MM.1S (cell line): ENCODE measurements at regions not wholly inside any gene's neighbourhood (a gene's known extent, or its start where the extent isn't known, plus 50 kb on each side); places are given as distances from the start of the nearest gene placed in this dataset.

Source experiments
- DNase-seq: peaks from one replicate; pipeline ENCODE4 v3.0.0-alpha.2; 2015
- H2AFZ ChIP-seq: fragments of 300-600 bp; sonication (generic); 2 replicates; pipeline ENCODE4 v1.6.0; 2016; ENCODE audit warnings: antibody characterized with exemption, low read length
- H3F3A ChIP-seq: fragments of 300-600 bp; sonication (generic); 2 replicates; pipeline ENCODE4 v1.6.1; 2016; ENCODE audit warnings: mild to moderate bottlenecking, antibody characterized with exemption, low read length, moderate library complexity, mixed read lengths; ENCODE audit not compliant: insufficient read depth
- H3K27ac ChIP-seq: fragments of 300-600 bp; sonication (generic); 2 replicates; pipeline ENCODE4 v1.5.1; 2016; ENCODE audit warnings: mild to moderate bottlenecking, low read length
- H3K27me3 ChIP-seq: fragments of 300-600 bp; sonication (generic); replicated peaks from 2 replicates; pipeline ENCODE4 v1.6.0; 2016; ENCODE audit warnings: low read length; ENCODE audit not compliant: insufficient read depth
- H3K36me3 ChIP-seq: fragments of 300-600 bp; sonication (generic); replicated peaks from 2 replicates; pipeline ENCODE4 v1.6.1; 2016; ENCODE audit warnings: mild to moderate bottlenecking, low read length, mixed read lengths; ENCODE audit not compliant: insufficient read depth
- H3K4me1 ChIP-seq: fragments of 300-600 bp; sonication (generic); 2 replicates; pipeline ENCODE4 v1.6.1; 2016; ENCODE audit warnings: low read length, mixed read lengths
- H3K4me2 ChIP-seq: fragments of 300-600 bp; sonication (generic); 2 replicates; pipeline ENCODE4 v1.6.0; 2016; ENCODE audit warnings: low read depth, low read length
- H3K4me3 ChIP-seq: fragments of 300-600 bp; sonication (generic); 2 replicates; pipeline ENCODE4 v1.5.1; 2016; ENCODE audit warnings: low read length, mixed read lengths
- H3K79me2 ChIP-seq: fragments of 300-600 bp; sonication (generic); 2 replicates; pipeline ENCODE4 v1.6.1; 2016; ENCODE audit warnings: mixed run types, low read length, mixed read lengths
- H3K9ac ChIP-seq: fragments of 300-600 bp; sonication (generic); 2 replicates; pipeline ENCODE4 v1.6.1; 2016; ENCODE audit warnings: low read length, mixed read lengths
- H3K9me2 ChIP-seq: fragments of 300-600 bp; sonication (generic); replicated peaks from 2 replicates; pipeline ENCODE4 v1.6.1; 2016; ENCODE audit warnings: mild to moderate bottlenecking, low read length, mixed read lengths; ENCODE audit not compliant: insufficient read depth
- H3K9me3 ChIP-seq: fragments of 300-600 bp; sonication (generic); replicated peaks from 2 replicates; pipeline ENCODE4 v1.6.1; 2016; ENCODE audit warnings: mild to moderate bottlenecking, low read length, mixed read lengths; ENCODE audit not compliant: insufficient read depth
- H4K20me1 ChIP-seq: fragments of 300-600 bp; sonication (generic); 2 replicates; pipeline ENCODE4 v1.6.1; 2016; ENCODE audit warnings: mild to moderate bottlenecking, low read length, moderate library complexity, mixed read lengths; ENCODE audit not compliant: insufficient read depth
- EZH2 ChIP-seq: fragments of 300-600 bp; sonication (generic); optimal IDR thresholded peaks from 2 replicates; pipeline ENCODE3; 2017; ENCODE audit warnings: low read depth, mild to moderate bottlenecking, antibody characterized with exemption, low read length, mixed read lengths
- EZH2phosphoT487 ChIP-seq: fragments of 300-600 bp; sonication (generic); IDR thresholded peaks from 2 replicates; pipeline ENCODE4 v1.6.1; 2018; ENCODE audit warnings: antibody characterized with exemption, low read length
- TF ChIP-seq, protein P1 (sequence below): fragments of 300-600 bp; sonication (generic); IDR thresholded peaks from 2 replicates; pipeline ENCODE4 v1.5.1; 2016; ENCODE audit warnings: antibody characterized with exemption, low read length, mixed read lengths

DNA sequence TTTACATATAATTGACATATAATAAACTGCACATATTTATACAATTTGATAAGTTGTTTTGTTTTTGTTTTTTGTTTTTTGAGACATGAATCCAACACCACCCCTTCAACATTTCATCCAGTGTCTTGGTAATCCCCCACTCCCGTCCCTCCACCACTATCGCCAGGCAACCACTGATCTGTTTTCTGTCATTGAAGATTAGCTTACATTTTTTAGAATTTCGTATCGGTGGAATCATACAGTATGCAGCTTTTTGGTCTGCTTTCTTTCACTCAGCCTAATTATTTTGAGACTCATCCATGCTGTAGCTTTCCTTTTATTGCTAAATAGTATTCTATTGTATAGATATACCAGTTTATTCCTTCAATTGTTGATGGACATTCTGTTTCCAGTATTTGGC lies 94.1 kb upstream of the FRY start:
- Histone ChIP-seq H3K27ac (no peak overlapping the region), H3K4me1 (no peaks in the 10 kb centered on the region), H4K20me1 (no peaks in the 10 kb centered on the region), H3K4me2 (no peak overlapping the region), H3K36me3 (no peaks in the 10 kb centered on the region), H2AFZ (no peak overlapping the region), H3K4me3 (no peak overlapping the region), H3K27me3 (no peaks in the 10 kb centered on the region), H3K9me3 (no peaks in the 10 kb centered on the region), H3K9me2 (no peaks in the 10 kb centered on the region), H3F3A (no peaks in the 10 kb centered on the region), H3K79me2 (no peaks in the 10 kb centered on the region), H3K9ac (no peak overlapping the region)
- no peak for TF ChIP-seq EZH2
- no peak for TF ChIP-seq EZH2phosphoT487
- TF ChIP-seq, protein P1, sequence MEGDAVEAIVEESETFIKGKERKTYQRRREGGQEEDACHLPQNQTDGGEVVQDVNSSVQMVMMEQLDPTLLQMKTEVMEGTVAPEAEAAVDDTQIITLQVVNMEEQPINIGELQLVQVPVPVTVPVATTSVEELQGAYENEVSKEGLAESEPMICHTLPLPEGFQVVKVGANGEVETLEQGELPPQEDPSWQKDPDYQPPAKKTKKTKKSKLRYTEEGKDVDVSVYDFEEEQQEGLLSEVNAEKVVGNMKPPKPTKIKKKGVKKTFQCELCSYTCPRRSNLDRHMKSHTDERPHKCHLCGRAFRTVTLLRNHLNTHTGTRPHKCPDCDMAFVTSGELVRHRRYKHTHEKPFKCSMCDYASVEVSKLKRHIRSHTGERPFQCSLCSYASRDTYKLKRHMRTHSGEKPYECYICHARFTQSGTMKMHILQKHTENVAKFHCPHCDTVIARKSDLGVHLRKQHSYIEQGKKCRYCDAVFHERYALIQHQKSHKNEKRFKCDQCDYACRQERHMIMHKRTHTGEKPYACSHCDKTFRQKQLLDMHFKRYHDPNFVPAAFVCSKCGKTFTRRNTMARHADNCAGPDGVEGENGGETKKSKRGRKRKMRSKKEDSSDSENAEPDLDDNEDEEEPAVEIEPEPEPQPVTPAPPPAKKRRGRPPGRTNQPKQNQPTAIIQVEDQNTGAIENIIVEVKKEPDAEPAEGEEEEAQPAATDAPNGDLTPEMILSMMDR: no peak
- DNase-seq: no peak

DNA sequence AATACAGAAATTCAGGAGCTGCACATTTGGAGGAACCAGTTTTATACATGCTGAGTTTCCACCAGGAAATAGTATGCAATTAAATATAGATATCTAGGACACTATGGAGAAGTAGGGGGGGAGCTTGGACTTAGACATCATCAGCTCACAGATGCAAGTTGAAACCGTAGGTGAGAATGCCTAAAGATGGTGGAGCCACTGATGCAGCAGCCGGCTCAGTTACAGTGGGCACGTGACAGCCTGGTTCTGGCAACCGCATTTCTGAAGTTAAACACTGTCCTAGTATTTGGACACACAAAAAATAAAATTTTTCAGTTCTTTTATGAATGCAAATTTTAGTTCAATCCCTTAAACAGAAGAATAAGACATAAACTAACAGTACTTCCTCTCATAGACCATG lies 91.5 kb upstream of the FRY start:
- TF ChIP-seq EZH2phosphoT487 (no peak), EZH2 (no peak)
- TF ChIP-seq, protein P1: no peak
- no peaks in the 10 kb centered on the region for H4K20me1 ChIP-seq
- H3K79me2 ChIP-seq: no peaks in the 10 kb centered on the region
- H3K4me2 ChIP-seq: no peak overlapping the region
- H3K4me3 ChIP-seq: no peak overlapping the region
- H3F3A ChIP-seq: no peaks in the 10 kb centered on the region
- no peaks in the 10 kb centered on the region for H3K9me3 ChIP-seq
- H3K4me1 ChIP-seq: no peaks in the 10 kb centered on the region
- no peak for DNase-seq
- no peaks in the 10 kb centered on the region for H3K27me3 ChIP-seq
- no peaks in the 10 kb centered on the region for H3K36me3 ChIP-seq
- H2AFZ ChIP-seq: no peak overlapping the region
- H3K9ac ChIP-seq: no peak overlapping the region
- H3K27ac ChIP-seq: no peak overlapping the region
- no peaks in the 10 kb centered on the region for H3K9me2 ChIP-seq

- no peaks in the 10 kb centered on the region for H3K36me3 ChIP-seq
- H3K79me2 ChIP-seq: no peaks in the 10 kb centered on the region
- H3K4me2 ChIP-seq: no peak overlapping the region
- H3K4me3 ChIP-seq: no peak overlapping the region
- no peaks in the 10 kb centered on the region for H3K4me1 ChIP-seq
- H3K9me2 ChIP-seq: no peaks in the 10 kb centered on the region
- no peaks in the 10 kb centered on the region for H3F3A ChIP-seq
- H3K27ac ChIP-seq: no peak overlapping the region
- H3K9me3 ChIP-seq: no peaks in the 10 kb centered on the region
- no peaks in the 10 kb centered on the region for H4K20me1 ChIP-seq
- no peaks in the 10 kb centered on the region for H3K27me3 ChIP-seq
- no peak overlapping the region for H3K9ac ChIP-seq
- DNase-seq: no peak
- no peak overlapping the region for H2AFZ ChIP-seq
- TF ChIP-seq EZH2phosphoT487: no peak
- no peak for TF ChIP-seq EZH2
- TF ChIP-seq, protein P1: no peak
These were observed 88.0 kb upstream of the FRY start for GRCh38 chr13:31943591-31943990.
